Chondrocyte (in vitro differentiated cells): ENCODE measurements at regions not wholly inside any gene's neighbourhood (a gene's known extent, or its start where the extent isn't known, plus 50 kb on each side); places are given as distances from the start of the nearest gene placed in this dataset.

Experiments used
- DNase-seq: peaks from one replicate; pipeline ENCODE4 v3.0.0; 2021; ENCODE audit warnings: mixed read lengths, low spot score
- H3K27ac Mint-ChIP-seq: one replicate; pipeline ENCODE4 v1.8.0; 2021; ENCODE audit warnings: mild to moderate bottlenecking, moderate library complexity, mixed read lengths; ENCODE audit not compliant: unreplicated experiment
- H3K27me3 Mint-ChIP-seq: 2 replicates; pipeline ENCODE4 v1.8.0; 2021; ENCODE audit warnings: low read depth, mixed read lengths
- H3K36me3 Mint-ChIP-seq: 2 replicates; pipeline ENCODE4 v1.8.0; 2021; ENCODE audit warnings: low read depth, mixed read lengths
- H3K4me1 Mint-ChIP-seq: 2 replicates; pipeline ENCODE4 v1.8.0; 2021; ENCODE audit warnings: low read depth, mild to moderate bottlenecking, mixed read lengths
- H3K4me3 Mint-ChIP-seq: one replicate; pipeline ENCODE4 v1.8.0; 2021; ENCODE audit warnings: mild to moderate bottlenecking, moderate library complexity, mixed read lengths; ENCODE audit not compliant: unreplicated experiment
- H3K9me3 Mint-ChIP-seq: 2 replicates; pipeline ENCODE4 v1.8.0; 2021; ENCODE audit warnings: low read depth, mixed read lengths
- CTCF ChIP-seq: fragments of 200-600 bp; sonication (generic); IDR thresholded peaks from 2 replicates; pipeline ENCODE4 v1.5.0; 2021; ENCODE audit warnings: antibody characterized with exemption, mild to moderate bottlenecking, moderate library complexity

- no peak overlapping the region for H3K4me3 Mint-ChIP-seq
Observed at GRCh38 chr10:3622427-3622826, 162.6 kb downstream of the KLF6 start.

GRCh38 chr10:3620818-3621217, 164.2 kb downstream of the KLF6 start:
- Mint-ChIP-seq H3K4me1 (peaks cover 36% of the 10 kb centered on the region), H3K27me3 (no peaks in the 10 kb centered on the region), H3K4me3 (no peak overlapping the region), H3K36me3 (peaks cover 1% of the 10 kb centered on the region), H3K9me3 (peaks cover 9% of the 10 kb centered on the region), H3K27ac (no peak overlapping the region)
- no peak for DNase-seq
- no peak for TF ChIP-seq CTCF

More at GRCh38 chr10:3622427-3622826, 162.6 kb downstream of the KLF6 start:
- Mint-ChIP-seq H3K9me3 (peaks cover 9% of the 10 kb centered on the region), H3K27ac (no peak overlapping the region), H3K27me3 (no peaks in the 10 kb centered on the region), H3K36me3 (peaks cover 1% of the 10 kb centered on the region), H3K4me1 (peaks cover 47% of the 10 kb centered on the region)
- DNase-seq = no peak
- TF ChIP-seq CTCF = no peak

GRCh38 chr10:3619241-3619640, 165.8 kb downstream of the KLF6 start:
- H3K36me3 Mint-ChIP-seq = peaks cover 1% of the 10 kb centered on the region
- no peak overlapping the region for H3K27ac Mint-ChIP-seq
- no peak overlapping the region for H3K4me3 Mint-ChIP-seq
- no peak for TF ChIP-seq CTCF
- peaks cover 32% of the 10 kb centered on the region for H3K4me1 Mint-ChIP-seq
- H3K27me3 Mint-ChIP-seq = no peaks in the 10 kb centered on the region
- peaks cover 9% of the 10 kb centered on the region for H3K9me3 Mint-ChIP-seq
- no peak for DNase-seq

- peaks cover 6% of the 10 kb centered on the region for H3K36me3 Mint-ChIP-seq
- H3K4me1 Mint-ChIP-seq = peaks cover 24% of the 10 kb centered on the region
Observed at GRCh38 chr10:3616880-3617279, 168.1 kb downstream of the KLF6 start.

GRCh38 chr10:3613318-3613717, 171.7 kb downstream of the KLF6 start:
- Mint-ChIP-seq H3K4me3 (no peak overlapping the region), H3K27ac (no peak overlapping the region), H3K4me1 (peaks cover 24% of the 10 kb centered on the region), H3K27me3 (no peaks in the 10 kb centered on the region), H3K9me3 (peaks cover 34% of the 10 kb centered on the region), H3K36me3 (peaks cover 13% of the 10 kb centered on the region)
- TF ChIP-seq CTCF = no peak
- DNase-seq = no peak

More at GRCh38 chr10:3616880-3617279, 168.1 kb downstream of the KLF6 start:
- Mint-ChIP-seq H3K27ac (no peak overlapping the region), H3K27me3 (no peaks in the 10 kb centered on the region), H3K4me3 (no peak overlapping the region), H3K9me3 (peaks cover 15% of the 10 kb centered on the region)
- no peak for DNase-seq
- TF ChIP-seq CTCF = no peak
